OCI-LY3 (cell line): ENCODE measurements at regions not wholly inside any gene's neighbourhood (a gene's known extent, or its start where the extent isn't known, plus 50 kb on each side); places are given as distances from the start of the nearest gene placed in this dataset.

Experiments
- EZH2phosphoT487 ChIP-seq: fragments of 200-600 bp; shearing (Covaris generic); IDR thresholded peaks from 2 replicates; pipeline ENCODE4 v1.6.1; 2018; ENCODE audit warnings: antibody characterized with exemption, mixed run types, low read depth
- TF ChIP-seq, protein P1 (sequence below): fragments of 200-600, 300-600 bp; sonication (generic); IDR thresholded peaks from 2 replicates; pipeline ENCODE4 v1.5.1; 2014; ENCODE audit warnings: antibody characterized with exemption, low read length, low read depth

DNA sequence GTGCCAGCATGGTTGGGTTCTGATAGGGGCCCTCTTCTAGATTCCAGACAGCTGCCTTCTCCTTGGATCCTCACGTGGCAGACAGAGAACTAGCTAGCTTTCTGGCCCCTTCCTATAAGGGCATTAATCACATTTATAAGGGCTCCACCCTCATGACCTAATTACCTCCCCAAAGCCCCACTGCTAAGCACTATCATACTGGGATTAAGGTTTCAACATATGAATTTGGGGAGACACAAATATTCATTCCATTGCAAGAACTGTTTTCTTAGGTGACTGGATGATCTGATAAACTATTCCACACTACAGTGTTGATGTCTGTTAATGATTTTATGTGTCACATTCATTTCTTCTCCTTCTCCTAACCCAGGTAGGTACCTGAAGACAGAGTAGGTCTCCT, 135.8 kb upstream of the COL21A1 start:
- TF ChIP-seq, protein P1, sequence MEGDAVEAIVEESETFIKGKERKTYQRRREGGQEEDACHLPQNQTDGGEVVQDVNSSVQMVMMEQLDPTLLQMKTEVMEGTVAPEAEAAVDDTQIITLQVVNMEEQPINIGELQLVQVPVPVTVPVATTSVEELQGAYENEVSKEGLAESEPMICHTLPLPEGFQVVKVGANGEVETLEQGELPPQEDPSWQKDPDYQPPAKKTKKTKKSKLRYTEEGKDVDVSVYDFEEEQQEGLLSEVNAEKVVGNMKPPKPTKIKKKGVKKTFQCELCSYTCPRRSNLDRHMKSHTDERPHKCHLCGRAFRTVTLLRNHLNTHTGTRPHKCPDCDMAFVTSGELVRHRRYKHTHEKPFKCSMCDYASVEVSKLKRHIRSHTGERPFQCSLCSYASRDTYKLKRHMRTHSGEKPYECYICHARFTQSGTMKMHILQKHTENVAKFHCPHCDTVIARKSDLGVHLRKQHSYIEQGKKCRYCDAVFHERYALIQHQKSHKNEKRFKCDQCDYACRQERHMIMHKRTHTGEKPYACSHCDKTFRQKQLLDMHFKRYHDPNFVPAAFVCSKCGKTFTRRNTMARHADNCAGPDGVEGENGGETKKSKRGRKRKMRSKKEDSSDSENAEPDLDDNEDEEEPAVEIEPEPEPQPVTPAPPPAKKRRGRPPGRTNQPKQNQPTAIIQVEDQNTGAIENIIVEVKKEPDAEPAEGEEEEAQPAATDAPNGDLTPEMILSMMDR = no peak
- no peak for TF ChIP-seq EZH2phosphoT487
